ENCODE measurements at regions not wholly inside any gene's neighbourhood (a gene's known extent, or its start where the extent isn't known, plus 50 kb on each side); places are given as distances from the start of the nearest gene placed in this dataset.
A peak's percentile ranks its signal among the peaks of the same experiment; 100 is the strongest.

GRCh38 chr10:8306685-8307364 lies 252.3 kb downstream of the GATA3 start:
- Mint-ChIP-seq H3K4me1 (ENCODE audit: low read depth, unreplicated experiment) (peaks cover 25% of the 10 kb centered on the region), H3K27ac (ENCODE audit: unreplicated experiment) (peak overlapping the region; percentile 86), H3K36me3 (ENCODE audit: low read depth, unreplicated experiment) (no peaks in the 10 kb centered on the region), H3K4me3 (ENCODE audit: unreplicated experiment) (no peak overlapping the region), H3K27me3 (ENCODE audit: low read depth, unreplicated experiment) (peaks cover 4% of the 10 kb centered on the region), H3K9me3 (ENCODE audit: unreplicated experiment) (no peaks in the 10 kb centered on the region)
- no peaks in the 10 kb centered on the region for H3K9me3 ChIP-seq (ENCODE audit: insufficient read depth, low read depth, low read length)
- H2AFZ ChIP-seq (ENCODE audit: low read depth, low read length) = no peak overlapping the region
- no peaks in the 10 kb centered on the region for H4K20me1 ChIP-seq (ENCODE audit: insufficient read depth, low read length)
- DNase-seq (ENCODE audit: low read depth) (peak; percentile 69), FAIRE-seq (no peak)
- peak overlapping the region; percentile 17 for H3K27ac ChIP-seq (ENCODE audit: low read depth, low read length)
- H3K27me3 ChIP-seq (ENCODE audit: insufficient read depth, low read length) = peaks cover 3% of the 10 kb centered on the region
- no peak overlapping the region for H3K9ac ChIP-seq (ENCODE audit: low read length)
- TF ChIP-seq EZH2 (IDR thresholded peaks at IDR 0.05; ENCODE audit: insufficient read depth, low read length) = no peak
- H3K4me3 ChIP-seq (ENCODE audit: insufficient read depth, low read depth, low read length) = no peak overlapping the region
- peak overlapping the region; percentile 60 for H3K4me2 ChIP-seq (ENCODE audit: low read length)
- H3K4me1 ChIP-seq (ENCODE audit: insufficient read depth, low read length) = peaks cover 13% of the 10 kb centered on the region
- no peaks in the 10 kb centered on the region for H3K79me2 ChIP-seq (ENCODE audit: insufficient read depth, low read length)
- no peaks in the 10 kb centered on the region for H3K36me3 ChIP-seq (ENCODE audit: insufficient read depth, low read length)

GRCh38 chr10:8310930-8311329 lies 256.4 kb downstream of the GATA3 start:
- Mint-ChIP-seq H3K36me3 (ENCODE audit: low read depth, unreplicated experiment) (no peaks in the 10 kb centered on the region), H3K27me3 (ENCODE audit: low read depth, unreplicated experiment) (no peaks in the 10 kb centered on the region), H3K4me1 (ENCODE audit: low read depth, unreplicated experiment) (peaks cover 26% of the 10 kb centered on the region), H3K4me3 (ENCODE audit: unreplicated experiment) (no peak overlapping the region), H3K27ac (ENCODE audit: unreplicated experiment) (no peak overlapping the region), H3K9me3 (ENCODE audit: unreplicated experiment) (no peaks in the 10 kb centered on the region)
- Histone ChIP-seq H3K79me2 (ENCODE audit: insufficient read depth, low read length) (no peaks in the 10 kb centered on the region), H3K4me1 (ENCODE audit: insufficient read depth, low read length) (peaks cover 21% of the 10 kb centered on the region), H3K27me3 (ENCODE audit: insufficient read depth, low read length) (no peaks in the 10 kb centered on the region), H3K4me3 (ENCODE audit: insufficient read depth, low read depth, low read length) (no peak overlapping the region), H3K9me3 (ENCODE audit: insufficient read depth, low read depth, low read length) (no peaks in the 10 kb centered on the region), H3K9ac (ENCODE audit: low read length) (no peak overlapping the region), H3K27ac (ENCODE audit: low read depth, low read length) (no peak overlapping the region), H2AFZ (ENCODE audit: low read depth, low read length) (no peak overlapping the region), H3K4me2 (ENCODE audit: low read length) (no peak overlapping the region), H4K20me1 (ENCODE audit: insufficient read depth, low read length) (no peaks in the 10 kb centered on the region), H3K36me3 (ENCODE audit: insufficient read depth, low read length) (no peaks in the 10 kb centered on the region)
- TF ChIP-seq CTCF (IDR thresholded peaks at IDR 0.05; ENCODE audit: insufficient read depth, low read depth, low read length) = no peak
- DNase-seq (ENCODE audit: low read depth) (no peak), FAIRE-seq (no peak)

- Histone ChIP-seq H4K20me1 (ENCODE audit: insufficient read depth, low read length) (no peaks in the 10 kb centered on the region), H3K36me3 (ENCODE audit: insufficient read depth, low read length) (no peaks in the 10 kb centered on the region), H3K4me3 (ENCODE audit: insufficient read depth, low read depth, low read length) (no peak overlapping the region), H3K79me2 (ENCODE audit: insufficient read depth, low read length) (no peaks in the 10 kb centered on the region), H3K4me1 (ENCODE audit: insufficient read depth, low read length) (peaks cover 16% of the 10 kb centered on the region), H2AFZ (ENCODE audit: low read depth, low read length) (no peak overlapping the region), H3K4me2 (ENCODE audit: low read length) (peak overlapping the region; percentile 79), H3K9ac (ENCODE audit: low read length) (no peak overlapping the region), H3K9me3 (ENCODE audit: insufficient read depth, low read depth, low read length) (no peaks in the 10 kb centered on the region), H3K27ac (ENCODE audit: low read depth, low read length) (no peak overlapping the region), H3K27me3 (ENCODE audit: insufficient read depth, low read length) (no peaks in the 10 kb centered on the region)
- TF ChIP-seq CTCF (IDR thresholded peaks at IDR 0.05; ENCODE audit: insufficient read depth, low read depth, low read length) (no peak), EZH2 (IDR thresholded peaks at IDR 0.05; ENCODE audit: insufficient read depth, low read length) (no peak)
- peaks cover 2% of the 10 kb centered on the region for H3K9me3 Mint-ChIP-seq (ENCODE audit: unreplicated experiment)
- no peaks in the 10 kb centered on the region for H3K36me3 Mint-ChIP-seq (ENCODE audit: low read depth, unreplicated experiment)
- FAIRE-seq = no peak
- H3K4me1 Mint-ChIP-seq (ENCODE audit: low read depth, unreplicated experiment) = peaks cover 20% of the 10 kb centered on the region
- DNase-seq (ENCODE audit: low read depth) = peak; percentile 56
- no peak overlapping the region for H3K4me3 Mint-ChIP-seq (ENCODE audit: unreplicated experiment)
- no peaks in the 10 kb centered on the region for H3K27me3 Mint-ChIP-seq (ENCODE audit: low read depth, unreplicated experiment)
- no peak overlapping the region for H3K27ac Mint-ChIP-seq (ENCODE audit: unreplicated experiment)
Measured at GRCh38 chr10:8311526-8312070, 257.1 kb downstream of the GATA3 start.
